CD14-positive monocyte (primary cell): ENCODE measurements at regions not wholly inside any gene's neighbourhood (a gene's known extent, or its start where the extent isn't known, plus 50 kb on each side); places are given as distances from the start of the nearest gene placed in this dataset.

Source experiments
- DNase-seq, 3 donors: peaks; one replicate each; pipeline ENCODE4 v3.0.0-alpha.2; 2011 to 2022
- H2AFZ ChIP-seq: 2 replicates; pipeline ENCODE4 v1.6.0; 2012; ENCODE audit warnings: mild to moderate bottlenecking, low read depth, low read length, inconsistent platforms; ENCODE audit not compliant: insufficient read depth, poor library complexity, severe bottlenecking
- H3K27ac ChIP-seq, 2 donors: 1 replicate in 1 of 2; 2 replicates in 1 of 2; pipeline ENCODE4 v1.5.1; 2012 to 2013; ENCODE audit warnings: low read length in 2 of 2, control low read depth in 1 of 2, inconsistent platforms in 1 of 2, low read depth in 1 of 2, mild to moderate bottlenecking in 1 of 2
- H3K27me3 ChIP-seq, 2 donors: one replicate each; pipeline versions ENCODE4 v1.6.0 to v1.6.1; 2011 to 2013; ENCODE audit warnings: low read length in 2 of 2; ENCODE audit not compliant: control insufficient read depth in 2 of 2, insufficient read depth in 2 of 2
- H3K36me3 ChIP-seq, 2 donors: replicated peaks in 1 of 2; 1 replicate in 1 of 2; 2 replicates in 1 of 2; pipeline versions ENCODE4 v1.5.1 to v1.6.1; 2012 to 2013; ENCODE audit warnings: low read length in 2 of 2, control low read depth in 1 of 2, inconsistent platforms in 1 of 2, mild to moderate bottlenecking in 1 of 2; ENCODE audit not compliant: insufficient read depth in 2 of 2, control insufficient read depth in 1 of 2
- H3K4me1 ChIP-seq, 2 donors: 1 replicate in 1 of 2; 2 replicates in 1 of 2; pipeline versions ENCODE4 v1.5.1 to v1.6.1; 2012 to 2013; ENCODE audit warnings: low read length in 2 of 2, control low read depth in 1 of 2, inconsistent platforms in 1 of 2, mild to moderate bottlenecking in 1 of 2, moderate library complexity in 1 of 2; ENCODE audit not compliant: insufficient read depth in 2 of 2, control insufficient read depth in 1 of 2
- H3K4me2 ChIP-seq: replicated peaks from 2 replicates; pipeline ENCODE3; 2012; ENCODE audit warnings: low read length, moderate library complexity, mild to moderate bottlenecking; ENCODE audit not compliant: poor library complexity, severe bottlenecking; ENCODE audit errors: extremely low read depth
- H3K4me3 ChIP-seq, 3 experiments: fragments of 200-600 bp in 1 of 3; sonication (generic) in 1 of 3; replicated peaks in 1 of 3; 1 replicate in 2 of 3; 2 replicates in 1 of 3; pipeline ENCODE4 v1.5.1; 2011 to 2013; ENCODE audit warnings: low read length in 3 of 3, mild to moderate bottlenecking in 3 of 3, control low read depth in 2 of 3, low read depth in 2 of 3, inconsistent platforms in 1 of 3, moderate library complexity in 1 of 3
- H3K79me2 ChIP-seq: 2 replicates; pipeline ENCODE4 v1.6.0; 2012; ENCODE audit warnings: mild to moderate bottlenecking, control low read depth, inconsistent platforms, low read length, moderate library complexity; ENCODE audit not compliant: insufficient read depth
- H3K9ac ChIP-seq: 2 replicates; pipeline ENCODE4 v1.6.0; 2017; ENCODE audit warnings: low read length, mild to moderate bottlenecking; ENCODE audit not compliant: insufficient read depth, poor library complexity, severe bottlenecking
- H3K9me3 ChIP-seq, 2 donors: replicated peaks in 1 of 2; 1 replicate in 1 of 2; 2 replicates in 1 of 2; pipeline versions ENCODE4 v1.5.1 to v1.6.1; 2012 to 2013; ENCODE audit warnings: low read length in 2 of 2, control low read depth in 1 of 2; ENCODE audit not compliant: control insufficient read depth in 1 of 2, insufficient read depth in 1 of 2
- H4K20me1 ChIP-seq: 2 replicates; pipeline ENCODE4 v1.6.0; 2012; ENCODE audit warnings: mild to moderate bottlenecking, low read length, control low read depth, moderate library complexity; ENCODE audit not compliant: insufficient read depth
- H3K27ac Mint-ChIP-seq, 7 donors: one replicate each; pipeline ENCODE4 v1.8.0; 2020; ENCODE audit warnings: mild to moderate bottlenecking in 7 of 7, mixed read lengths in 7 of 7, moderate library complexity in 6 of 7, inconsistent platforms in 2 of 7
- H3K27me3 Mint-ChIP-seq, 3 donors: one replicate each; pipeline ENCODE4 v1.8.0; 2021 to 2022; ENCODE audit warnings: low read depth in 3 of 3, mild to moderate bottlenecking in 3 of 3, mixed read lengths in 3 of 3, moderate library complexity in 3 of 3, inconsistent platforms in 1 of 3
- H3K36me3 Mint-ChIP-seq, 2 donors: one replicate each; pipeline ENCODE4 v1.8.0; 2020; ENCODE audit warnings: mixed read lengths in 2 of 2, inconsistent platforms in 1 of 2, mild to moderate bottlenecking in 1 of 2
- H3K4me1 Mint-ChIP-seq: one replicate; pipeline ENCODE4 v1.8.0; 2020; ENCODE audit warnings: mild to moderate bottlenecking, mixed read lengths
- H3K4me3 Mint-ChIP-seq, 2 donors: one replicate each; pipeline ENCODE4 v1.8.0; 2020; ENCODE audit warnings: mild to moderate bottlenecking in 2 of 2, mixed read lengths in 2 of 2, moderate library complexity in 1 of 2
- H3K9me3 Mint-ChIP-seq, 7 donors: one replicate each; pipeline ENCODE4 v1.8.0; 2020 to 2022; ENCODE audit warnings: mixed read lengths in 7 of 7, mild to moderate bottlenecking in 6 of 7, moderate library complexity in 6 of 7, inconsistent platforms in 2 of 7
- CTCF ChIP-seq: fragments of 200-600 bp; IDR thresholded peaks from one replicate; pipeline ENCODE4 v1.8.0; 2022; ENCODE audit warnings: antibody characterized with exemption, mild to moderate bottlenecking
- WGBS: methylation state at CpG from one replicate; pipeline ENCODE4 v1.1.5; 2013; ENCODE audit warnings: missing lambda C conversion rate; ENCODE audit not compliant: insufficient coverage; 5-methylcytosine and 5-hydroxymethylcytosine counted together
- intact Hi-C, 2 donors: fragments of 100-400 bp; cut with micrococcal nuclease; formaldehyde crosslinking; loops; one replicate each; pipeline versions ENCODE4 v1.15.0 to v1.15.1; 2023

- 89% methylated on average over 3 of the region's 14 CpGs for WGBS
- TF ChIP-seq CTCF = no peak
- Histone ChIP-seq H3K27me3 (no peaks in the 10 kb centered on the region), H3K4me2 (no peak overlapping the region), H3K9ac (no peak overlapping the region), H2AFZ (no peak overlapping the region), H3K4me1 (no peaks in the 10 kb centered on the region), H3K9me3 (no peaks in the 10 kb centered on the region), H3K27ac (no peak overlapping the region), H3K79me2 (no peaks in the 10 kb centered on the region), H4K20me1 (no peaks in the 10 kb centered on the region), H3K36me3 (no peaks in the 10 kb centered on the region), H3K4me3 (no peak overlapping the region)
- intact Hi-C loops = no loop called here
- Mint-ChIP-seq H3K27me3 (no peaks in the 10 kb centered on the region), H3K27ac (no peak overlapping the region), H3K4me3 (no peak overlapping the region), H3K9me3 (peaks cover 0 to 5% (median 3%) of the 10 kb centered on the region in 7 donors), H3K4me1 (no peaks in the 10 kb centered on the region), H3K36me3 (no peaks in the 10 kb centered on the region)
- DNase-seq = no peak
These were observed 136.2 kb upstream of the SALL1 start for GRCh38 chr16:51287121-51287755.

GRCh38 chr16:51286272-51286671 is 135.2 kb upstream of the SALL1 start:
- 96% methylated on average over 5 of the region's 5 CpGs for WGBS
- Histone ChIP-seq H4K20me1 (no peaks in the 10 kb centered on the region), H3K4me1 (no peaks in the 10 kb centered on the region), H2AFZ (no peak overlapping the region), H3K4me3 (no peak overlapping the region), H3K9ac (no peak overlapping the region), H3K27me3 (no peaks in the 10 kb centered on the region), H3K9me3 (no peaks in the 10 kb centered on the region), H3K27ac (no peak overlapping the region), H3K79me2 (no peaks in the 10 kb centered on the region), H3K4me2 (no peak overlapping the region), H3K36me3 (no peaks in the 10 kb centered on the region)
- H3K36me3 Mint-ChIP-seq = no peaks in the 10 kb centered on the region
- no peaks in the 10 kb centered on the region for H3K4me1 Mint-ChIP-seq
- no peaks in the 10 kb centered on the region for H3K27me3 Mint-ChIP-seq
- H3K9me3 Mint-ChIP-seq = peaks cover 0 to 5% (median 3%) of the 10 kb centered on the region in 7 donors
- H3K27ac Mint-ChIP-seq = no peak overlapping the region
- no peak overlapping the region for H3K4me3 Mint-ChIP-seq
- DNase-seq = no peak
- intact Hi-C loops = no loop called here
- TF ChIP-seq CTCF = no peak
